GM23248 (cell line): ENCODE measurements at regions not wholly inside any gene's neighbourhood (a gene's known extent, or its start where the extent isn't known, plus 50 kb on each side); places are given as distances from the start of the nearest gene placed in this dataset.
A peak's percentile ranks its signal among the peaks of the same experiment; 100 is the strongest.
"Not testable (repeated sequence)": the region's sequence is repeated elsewhere in the genome, so short reads cannot be mapped to it uniquely, and the experiment has no call there.

Experiments used
- DNase-seq: peaks from one replicate; pipeline ENCODE4 v3.0.0-alpha.2; 2015
- H2AFZ ChIP-seq: fragments of 200-600 bp; sonication (generic); 2 replicates; pipeline ENCODE4 v1.6.1; 2016; ENCODE audit warnings: antibody characterized with exemption
- H3F3A ChIP-seq: fragments of 200-600 bp; sonication (generic); 2 replicates; pipeline ENCODE4 v1.6.1; 2016; ENCODE audit warnings: mild to moderate bottlenecking, antibody characterized with exemption, mixed run types; ENCODE audit not compliant: insufficient read depth
- H3K27ac ChIP-seq: fragments of 200-600 bp; sonication (generic); 2 replicates; pipeline ENCODE4 v1.5.1; 2016; ENCODE audit warnings: mild to moderate bottlenecking
- H3K27me3 ChIP-seq: fragments of 200-600 bp; sonication (generic); replicated peaks from 2 replicates; pipeline ENCODE4 v1.6.1; 2016; ENCODE audit warnings: mild to moderate bottlenecking; ENCODE audit not compliant: insufficient read depth
- H3K36me3 ChIP-seq: fragments of 200-600 bp; sonication (generic); 2 replicates; pipeline ENCODE4 v1.6.1; 2016; ENCODE audit warnings: low read depth, mild to moderate bottlenecking
- H3K4me1 ChIP-seq: fragments of 200-600 bp; sonication (generic); 2 replicates; pipeline ENCODE4 v1.6.1; 2016; ENCODE audit warnings: mild to moderate bottlenecking; ENCODE audit not compliant: insufficient read depth
- H3K4me2 ChIP-seq: fragments of 200-600 bp; sonication (generic); one replicate; pipeline ENCODE4 v1.6.1; 2016; ENCODE audit warnings: mild to moderate bottlenecking; ENCODE audit not compliant: unreplicated experiment
- H3K4me3 ChIP-seq: fragments of 200-600 bp; sonication (generic); 2 replicates; pipeline ENCODE4 v1.5.1; 2016; ENCODE audit warnings: mild to moderate bottlenecking
- H3K79me2 ChIP-seq: fragments of 200-600 bp; sonication (generic); 2 replicates; pipeline ENCODE4 v1.6.1; 2016; ENCODE audit warnings: mild to moderate bottlenecking; ENCODE audit not compliant: insufficient read depth
- H3K9ac ChIP-seq: fragments of 200-600 bp; sonication (generic); 2 replicates; pipeline ENCODE4 v1.6.1; 2016; ENCODE audit warnings: mild to moderate bottlenecking
- H3K9me2 ChIP-seq: fragments of 200-600 bp; sonication (generic); 2 replicates; pipeline ENCODE4 v1.6.1; 2016; ENCODE audit warnings: mixed run types, mild to moderate bottlenecking, moderate library complexity; ENCODE audit not compliant: insufficient read depth
- H3K9me3 ChIP-seq: fragments of 200-600 bp; sonication (generic); one replicate; pipeline ENCODE4 v1.6.1; 2017; ENCODE audit warnings: low read depth
- H4K20me1 ChIP-seq: fragments of 200-600 bp; sonication (generic); 2 replicates; pipeline ENCODE4 v1.6.0; 2016; ENCODE audit not compliant: insufficient read depth
- EZH2 ChIP-seq: fragments of 200-600 bp; sonication (generic); IDR thresholded peaks from 2 replicates; pipeline ENCODE4 v1.6.1; 2018; ENCODE audit warnings: antibody characterized with exemption, mild to moderate bottlenecking; ENCODE audit not compliant: insufficient read depth, poor library complexity, severe bottlenecking
- EZH2phosphoT487 ChIP-seq: fragments of 200-600 bp; sonication (generic); IDR thresholded peaks from 2 replicates; pipeline ENCODE4 v1.6.1; 2018; ENCODE audit warnings: antibody characterized with exemption, moderate library complexity, mild to moderate bottlenecking, low read depth; ENCODE audit not compliant: insufficient read depth
- WGBS, 2 experiments: methylation state at CpG; one replicate each; pipeline ENCODE4 v1.1.6; 2015 to 2017; ENCODE audit warnings: low lambda C conversion rate in 2 of 2, low coverage in 1 of 2; ENCODE audit errors: missing lambda C conversion rate in 2 of 2; 5-methylcytosine and 5-hydroxymethylcytosine counted together
- in situ Hi-C: fragments of 300-500 bp; cut with MboI; formaldehyde crosslinking; loops from 2 replicates; pipeline ENCODE4 v1.15.0; 2020

DNA sequence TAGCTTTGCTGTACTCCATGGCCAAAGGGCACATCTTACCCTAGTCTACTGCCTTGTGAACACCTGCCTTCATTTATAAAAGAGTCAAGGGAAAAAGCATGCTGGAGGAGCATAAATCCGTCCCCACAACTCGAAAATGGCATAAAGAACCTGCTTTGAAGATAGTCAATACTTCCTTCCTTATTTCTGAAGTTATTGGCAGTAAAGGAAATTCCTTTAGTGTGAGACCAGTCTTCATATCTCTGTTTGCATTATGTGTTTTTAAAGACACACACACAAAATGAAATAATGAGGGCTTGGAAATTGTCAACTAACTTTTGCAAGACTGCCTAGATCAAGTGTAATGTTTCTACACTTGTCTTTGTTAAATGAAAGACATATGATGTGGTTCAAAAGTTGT lies 408.4 kb downstream of the SPRY2 start:
- no peak overlapping the region for H2AFZ ChIP-seq
- H3K79me2 ChIP-seq, result no peaks in the 10 kb centered on the region
- WGBS, 2 experiments, result 87 to 90% methylated on average over 2 of the region's 2 CpGs
- H3K27ac ChIP-seq, result no peak overlapping the region
- no peak overlapping the region for H3K4me3 ChIP-seq
- no peaks in the 10 kb centered on the region for H3K9me3 ChIP-seq
- in situ Hi-C loops, result no loop called here
- no peak for TF ChIP-seq EZH2
- no peak for TF ChIP-seq EZH2phosphoT487
- H3K4me2 ChIP-seq, result no peak overlapping the region
- peaks cover 28% of the 10 kb centered on the region for H3F3A ChIP-seq
- H3K4me1 ChIP-seq, result peaks cover 27% of the 10 kb centered on the region
- no peak for DNase-seq
- no peaks in the 10 kb centered on the region for H3K36me3 ChIP-seq
- no peak overlapping the region for H3K9ac ChIP-seq
- H4K20me1 ChIP-seq, result no peaks in the 10 kb centered on the region
- H3K27me3 ChIP-seq, result no peaks in the 10 kb centered on the region
- H3K9me2 ChIP-seq, result no peaks in the 10 kb centered on the region

DNA sequence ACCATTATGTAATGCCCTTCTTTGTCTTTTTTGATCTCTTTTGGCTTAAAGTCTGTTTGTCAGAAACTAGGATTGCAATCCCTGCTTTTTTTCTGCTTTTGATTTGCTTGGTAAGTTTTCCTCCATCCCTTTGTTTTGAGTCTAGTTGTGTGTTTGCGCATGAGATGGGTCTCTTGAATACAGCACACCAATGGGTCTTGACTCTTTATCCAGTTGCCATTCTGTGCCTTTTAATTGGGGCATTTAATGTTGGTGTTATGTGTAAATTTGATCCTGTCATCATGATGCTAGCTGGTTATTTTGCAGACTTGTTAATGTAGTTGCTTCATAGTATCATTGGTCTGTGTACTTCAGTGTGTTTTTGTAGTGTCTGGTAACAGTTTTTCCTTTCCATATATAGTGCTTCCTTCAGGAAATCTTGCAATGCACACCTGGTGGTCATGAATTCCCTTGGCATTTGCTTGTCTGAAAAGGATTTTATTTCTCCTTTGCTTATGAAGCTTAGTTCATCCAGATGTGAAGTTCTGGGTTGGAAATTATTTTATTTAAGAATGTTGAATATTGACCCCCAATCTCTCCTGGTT lies 416.9 kb downstream of the SPRY2 start:
- H3K4me1 ChIP-seq, DNase-seq, H3K4me2 ChIP-seq, H3K27me3 ChIP-seq, H3K36me3 ChIP-seq, in situ Hi-C loops, H2AFZ ChIP-seq, H4K20me1 ChIP-seq, H3K9me2 ChIP-seq, H3F3A ChIP-seq, H3K27ac ChIP-seq, H3K4me3 ChIP-seq, H3K9me3 ChIP-seq, H3K9ac ChIP-seq, H3K79me2 ChIP-seq: not testable (repeated sequence)
- 96 to 100% methylated on average over 1 of the region's 1 CpG for WGBS, 2 experiments

DNA sequence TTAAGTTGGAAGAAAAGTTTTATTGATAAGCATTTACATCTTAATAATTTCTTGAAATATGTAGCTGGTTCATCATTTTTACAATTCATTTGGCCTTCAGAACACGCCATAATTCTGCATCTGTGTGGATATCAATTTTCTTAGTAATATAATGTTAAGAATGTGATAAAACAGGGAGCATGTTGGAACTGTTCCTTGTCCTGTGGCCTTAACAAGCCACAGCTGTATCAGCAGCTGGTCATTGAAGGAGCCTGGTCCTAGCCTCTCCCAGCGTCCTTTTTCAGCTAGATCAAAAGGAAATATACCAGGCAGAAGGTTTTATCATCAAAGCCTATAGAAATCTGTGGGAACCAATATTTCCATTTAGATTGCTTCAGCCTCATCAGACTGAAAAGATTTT lies 421.8 kb downstream of the SPRY2 start:
- no peak overlapping the region for H3K4me3 ChIP-seq
- H3F3A ChIP-seq, result no peaks in the 10 kb centered on the region
- H2AFZ ChIP-seq, result peak overlapping the region; percentile 42
- H3K27me3 ChIP-seq, result no peaks in the 10 kb centered on the region
- TF ChIP-seq EZH2phosphoT487, result no peak
- no peak for TF ChIP-seq EZH2
- H3K27ac ChIP-seq, result no peak overlapping the region
- no peak for DNase-seq
- no peaks in the 10 kb centered on the region for H3K9me2 ChIP-seq
- H3K9me3 ChIP-seq, result peaks cover 4% of the 10 kb centered on the region
- no peak overlapping the region for H3K9ac ChIP-seq
- WGBS, 2 experiments, result 32 to 34% methylated on average over 2 of the region's 2 CpGs
- H4K20me1 ChIP-seq, result no peaks in the 10 kb centered on the region
- no peak overlapping the region for H3K4me2 ChIP-seq
- in situ Hi-C loops, result no loop called here
- H3K4me1 ChIP-seq, result no peaks in the 10 kb centered on the region
- no peaks in the 10 kb centered on the region for H3K79me2 ChIP-seq
- no peaks in the 10 kb centered on the region for H3K36me3 ChIP-seq

DNA sequence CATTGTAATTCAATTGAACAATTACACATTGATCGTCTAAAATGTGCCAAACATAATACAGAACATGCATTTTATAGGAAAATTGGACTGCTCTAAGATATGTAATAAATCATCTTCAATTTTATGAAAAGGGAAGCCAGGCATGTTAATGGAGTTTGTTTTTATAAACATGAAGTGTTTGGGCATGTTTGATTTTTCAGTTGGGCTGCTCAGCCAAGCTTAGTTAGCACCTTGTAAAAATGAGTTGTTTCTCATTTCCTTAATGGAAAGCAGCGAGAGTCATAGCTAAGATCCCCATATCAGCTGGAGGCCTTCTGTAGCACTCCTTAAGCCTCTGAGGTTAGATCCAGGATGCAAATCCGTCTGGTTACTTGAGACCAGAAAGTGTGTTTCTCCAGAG lies 422.3 kb downstream of the SPRY2 start:
- Histone ChIP-seq H3K4me1 (no peaks in the 10 kb centered on the region), H3K4me2 (no peak overlapping the region), H3K27me3 (no peaks in the 10 kb centered on the region), H3K9ac (no peak overlapping the region), H3F3A (no peaks in the 10 kb centered on the region), H3K36me3 (no peaks in the 10 kb centered on the region), H3K79me2 (no peaks in the 10 kb centered on the region), H3K9me3 (peaks cover 4% of the 10 kb centered on the region), H3K4me3 (no peak overlapping the region), H4K20me1 (no peaks in the 10 kb centered on the region), H3K27ac (no peak overlapping the region), H2AFZ (peak overlapping the region; percentile 42), H3K9me2 (no peaks in the 10 kb centered on the region)
- TF ChIP-seq EZH2phosphoT487, result no peak
- no peak for TF ChIP-seq EZH2
- no peak for DNase-seq
- in situ Hi-C loops, result no loop called here
- 42 to 54% methylated on average over 3 of the region's 3 CpGs for WGBS, 2 experiments

DNA sequence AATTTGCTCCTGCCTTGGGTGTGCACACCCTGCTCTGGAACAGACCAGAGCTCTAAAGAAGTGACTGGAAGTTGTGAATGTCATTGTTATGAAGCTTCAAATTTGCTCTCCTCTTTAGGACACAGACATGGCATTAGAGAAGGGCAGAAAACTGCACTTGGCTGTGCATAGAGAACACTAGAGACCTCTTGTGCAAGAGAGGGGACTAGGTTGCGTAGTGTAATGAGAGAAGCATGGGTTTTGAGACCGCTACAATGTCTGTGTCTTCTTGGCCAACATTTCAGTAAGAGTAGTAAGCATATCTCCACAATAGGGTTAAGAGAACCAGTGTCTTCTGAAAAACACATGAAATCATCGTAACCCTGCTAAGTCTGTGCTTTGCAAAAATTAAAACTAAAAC lies 423.3 kb downstream of the SPRY2 start:
- TF ChIP-seq EZH2 (no peak), EZH2phosphoT487 (no peak)
- Histone ChIP-seq H3K27me3 (no peaks in the 10 kb centered on the region), H3K36me3 (no peaks in the 10 kb centered on the region), H3K27ac (no peak overlapping the region), H3F3A (no peaks in the 10 kb centered on the region), H3K4me2 (no peak overlapping the region), H2AFZ (no peak overlapping the region), H3K9ac (no peak overlapping the region), H4K20me1 (no peaks in the 10 kb centered on the region), H3K9me3 (peaks cover 1% of the 10 kb centered on the region), H3K4me1 (no peaks in the 10 kb centered on the region), H3K79me2 (no peaks in the 10 kb centered on the region), H3K9me2 (no peaks in the 10 kb centered on the region), H3K4me3 (no peak overlapping the region)
- in situ Hi-C loops, result no loop called here
- 96 to 98% methylated on average over 3 of the region's 3 CpGs for WGBS, 2 experiments
- DNase-seq, result no peak
